A549 (cell line): ENCODE measurements at regions not wholly inside any gene's neighbourhood (a gene's known extent, or its start where the extent isn't known, plus 50 kb on each side); places are given as distances from the start of the nearest gene placed in this dataset.

Source experiments
- ATAC-seq, 2 experiments: fragments of 200-7000 bp in 1 of 2; fragments of >200 bp in 1 of 2; cut with Nextera tagmentation in 1 of 2; cut with Tn5 transposase in 1 of 2; 3 replicates each; pipeline versions ENCODE4 v1.8.0 to v1.9.1; 2018 to 2020; ENCODE audit warnings: mild to moderate bottlenecking in 1 of 2, moderate library complexity in 1 of 2
- CTCF ChIA-PET: fragments of 300-600 bp; sonication (Branson Sonifier 250); formaldehyde crosslinking; extraction: SDS; loops from one replicate; lab custom pipeline; 2021; ENCODE audit warnings: antibody characterized with exemption, inconsistent platforms; lab: Yijun Ruan, JAX
- POLR2A ChIA-PET: fragments of 350-600 bp; formaldehyde crosslinking; extraction: SDS; loops from one replicate; lab custom pipeline; 2021; ENCODE audit warnings: antibody characterized with exemption, inconsistent platforms; lab: Yijun Ruan, JAX
- DNase-seq, 2 experiments: peaks; one replicate each; pipeline versions ENCODE4 v3.0.0 to v3.0.0-alpha.2; 2011 to 2016; ENCODE audit warnings: low read depth in 1 of 2, low spot score in 1 of 2
- FAIRE-seq: peaks from 2 replicates; lab custom pipeline; 2011; peaks lifted over from hg19 to GRCh38; lab: Jason Lieb, UNC
- H3K27ac ChIP-seq, 2 experiments: fragments of >200 bp; sonication (Bioruptor Twin); formaldehyde crosslinking; 3 replicates each; pipeline ENCODE4 v1.5.1; 2016 to 2017
- H3K4me1 ChIP-seq: fragments of >200 bp; sonication (Bioruptor Twin); formaldehyde crosslinking; 3 replicates; pipeline ENCODE4 v1.6.1; 2016
- H3K4me2 ChIP-seq: fragments of >200 bp; sonication (Bioruptor Twin); formaldehyde crosslinking; 3 replicates; pipeline ENCODE4 v1.6.1; 2016
- H3K4me3 ChIP-seq: fragments of >200 bp; sonication (Bioruptor Twin); formaldehyde crosslinking; 3 replicates; pipeline ENCODE4 v1.5.1; 2016
- H3K9me3 ChIP-seq: fragments of >200 bp; sonication (Bioruptor Twin); formaldehyde crosslinking; 3 replicates; pipeline ENCODE4 v1.6.1; 2016
- BCL3 ChIP-seq: fragments of >200 bp; sonication (Bioruptor Twin); formaldehyde crosslinking; IDR thresholded peaks from 3 replicates; pipeline ENCODE4 v1.6.1; 2016
- BHLHE40 ChIP-seq: IDR thresholded peaks from 2 replicates; pipeline ENCODE4 v1.6.1; 2012; ENCODE audit warnings: low read depth, low read length, inconsistent platforms
- CEBPB ChIP-seq, 2 experiments: fragments of >200 bp in 1 of 2; sonication (Bioruptor Twin) in 1 of 2; formaldehyde crosslinking in 1 of 2; IDR thresholded peaks; 2 replicates each; pipeline ENCODE4 v1.6.1; 2012 to 2016
- CHD4 ChIP-seq: fragments of 200-600 bp; sonication (generic); IDR thresholded peaks from 2 replicates; pipeline ENCODE4 v1.6.1; 2016; ENCODE audit warnings: antibody characterized with exemption, mild to moderate bottlenecking, borderline replicate concordance
- E2F6 ChIP-seq: IDR thresholded peaks from 2 replicates; pipeline ENCODE4 v1.6.1; 2012; ENCODE audit warnings: low read depth, borderline replicate concordance
- EHF ChIP-seq: fragments of 250-450 bp; sonication (Bioruptor Pico); IDR thresholded peaks from 2 replicates; pipeline ENCODE4 v1.5.0; 2020; ENCODE audit warnings: mild to moderate bottlenecking
- ELK1 ChIP-seq: fragments of 150-350 bp; IDR thresholded peaks from 2 replicates; pipeline ENCODE4 v1.6.1; 2014; ENCODE audit warnings: low read depth, mild to moderate bottlenecking, low read length
- EP300 ChIP-seq, 2 experiments: fragments of >200 bp; sonication (Bioruptor Twin); formaldehyde crosslinking; IDR thresholded peaks; 2 replicates in 1 of 2; 3 replicates in 1 of 2; pipeline ENCODE4 v1.6.1; 2016 to 2017
- FOSL2 ChIP-seq, 2 experiments: fragments of 450-650 bp in 1 of 2; fragments of >200 bp in 1 of 2; sonication (Bioruptor Twin) in 1 of 2; formaldehyde crosslinking; IDR thresholded peaks; 2 replicates each; pipeline versions ENCODE4 v1.5.0 to v1.6.1; 2016 to 2020; ENCODE audit warnings: mild to moderate bottlenecking in 1 of 2, moderate library complexity in 1 of 2
- HEYL ChIP-seq: fragments of 250-450 bp; sonication (Bioruptor Pico); IDR thresholded peaks from 2 replicates; pipeline ENCODE4 v1.8.0; 2021; ENCODE audit warnings: mild to moderate bottlenecking, moderate library complexity
- HMGXB4 ChIP-seq: fragments of 250-450 bp; sonication (Bioruptor Pico); IDR thresholded peaks from 2 replicates; pipeline ENCODE4 v1.5.0; 2021; ENCODE audit warnings: mild to moderate bottlenecking, moderate library complexity, borderline replicate concordance
- HOXA7 ChIP-seq: fragments of 250-450 bp; sonication (Bioruptor Pico); IDR thresholded peaks from 2 replicates; pipeline ENCODE4 v1.5.0; 2020; ENCODE audit warnings: mild to moderate bottlenecking, moderate library complexity
- JUN ChIP-seq, 2 experiments: fragments of >200 bp; sonication (Bioruptor Twin); formaldehyde crosslinking; IDR thresholded peaks; 2 replicates in 1 of 2; 3 replicates in 1 of 2; pipeline ENCODE4 v1.6.1; 2016 to 2017
- KDM1A ChIP-seq: fragments of 200-600 bp; sonication (generic); IDR thresholded peaks from 2 replicates; pipeline ENCODE4 v1.6.1; 2016; ENCODE audit warnings: low read depth, mild to moderate bottlenecking
- MAZ ChIP-seq: fragments of 150-350 bp; IDR thresholded peaks from 2 replicates; pipeline ENCODE4 v1.6.1; 2014; ENCODE audit warnings: antibody characterized with exemption, low read depth, low read length, borderline replicate concordance
- MYC ChIP-seq: IDR thresholded peaks from 2 replicates; pipeline ENCODE4 v1.6.1; 2012; ENCODE audit warnings: mild to moderate bottlenecking, inconsistent platforms, low read length, improper control_type of control experiment, borderline replicate concordance
- NPAS2 ChIP-seq: fragments of 250-450 bp; sonication (Bioruptor Pico); IDR thresholded peaks from 2 replicates; pipeline ENCODE4 v1.8.0; 2022; ENCODE audit warnings: mild to moderate bottlenecking, moderate library complexity, borderline replicate concordance
- PBX3 ChIP-seq: IDR thresholded peaks from 2 replicates; pipeline ENCODE4 v1.6.1; 2012
- PHF8 ChIP-seq: fragments of 200-600 bp; sonication (generic); IDR thresholded peaks from 2 replicates; pipeline ENCODE4 v1.6.1; 2016; ENCODE audit warnings: low read depth, mild to moderate bottlenecking, antibody characterized with exemption, moderate library complexity, borderline replicate concordance
- RARB ChIP-seq: fragments of 250-450 bp; sonication (Bioruptor Pico); IDR thresholded peaks from 2 replicates; pipeline ENCODE4 v1.8.0; 2021; ENCODE audit warnings: mild to moderate bottlenecking, moderate library complexity
- RCOR1 ChIP-seq: fragments of 150-350 bp; IDR thresholded peaks from 2 replicates; pipeline ENCODE4 v1.6.1; 2014; ENCODE audit warnings: antibody characterized with exemption, low read length, low read depth
- RNF2 ChIP-seq: fragments of 200-600 bp; sonication (generic); IDR thresholded peaks from 2 replicates; pipeline ENCODE4 v1.6.1; 2016; ENCODE audit warnings: low read depth, mild to moderate bottlenecking, antibody characterized with exemption, moderate library complexity, borderline replicate concordance
- SMC3 ChIP-seq: fragments of >200 bp; sonication (Bioruptor Twin); formaldehyde crosslinking; IDR thresholded peaks from 3 replicates; pipeline ENCODE4 v1.6.1; 2018; ENCODE audit warnings: inconsistent platforms
- SREBF2 ChIP-seq: fragments of 450-650 bp; IDR thresholded peaks from 2 replicates; pipeline ENCODE4 v1.6.1; 2014; ENCODE audit warnings: mild to moderate bottlenecking, moderate library complexity
- TP53 ChIP-seq: fragments of 250-450 bp; sonication (Bioruptor Pico); IDR thresholded peaks from 2 replicates; pipeline ENCODE4 v1.5.0; 2021; ENCODE audit warnings: mild to moderate bottlenecking, moderate library complexity
- USF2 ChIP-seq: fragments of 450-650 bp; IDR thresholded peaks from 2 replicates; pipeline ENCODE4 v1.6.1; 2014; ENCODE audit warnings: antibody characterized with exemption
- WGBS: methylation state at CpG from one replicate; pipeline ENCODE4 v1.1.6; 2017; ENCODE audit errors: missing lambda C conversion rate; 5-methylcytosine and 5-hydroxymethylcytosine counted together

GRCh38 chr11:134751031-134751585, 339.1 kb upstream of the B3GAT1 start:
- no peak for TF ChIP-seq USF2
- no peak for TF ChIP-seq HOXA7 (CRISPR knock-in tag)
- TF ChIP-seq TP53 (CRISPR knock-in tag): no peak
- no peak for TF ChIP-seq KDM1A
- no peak for TF ChIP-seq PHF8
- TF ChIP-seq HMGXB4: no peak
- no peak for TF ChIP-seq E2F6
- TF ChIP-seq ELK1: no peak
- no peak for TF ChIP-seq EP300 (IDR thresholded peaks at IDR 0.05)
- no peak for TF ChIP-seq BCL3
- no peak for TF ChIP-seq RNF2
- TF ChIP-seq SREBF2: no peak
- no peak for TF ChIP-seq RCOR1
- TF ChIP-seq FOSL2 (IDR thresholded peaks at IDR 0.05): no peak
- TF ChIP-seq FOSL2 (CRISPR knock-in tag; IDR thresholded peaks at IDR 0.05): no peak
- TF ChIP-seq SMC3: no peak
- ChIA-PET CTCF (no interaction called here), POLR2A (no interaction called here)
- WGBS: 3% methylated on average over 8 of the region's 8 CpGs
- Histone ChIP-seq H3K27ac (no peak overlapping the region), H3K4me2 (no peak overlapping the region), H3K4me3 (no peak overlapping the region), H3K4me1 (no peaks in the 10 kb centered on the region), H3K9me3 (no peaks in the 10 kb centered on the region)
- DNase-seq (no peak), ATAC-seq (no peak), FAIRE-seq (no peak)

GRCh38 chr11:134750619-134751018, 338.6 kb upstream of the B3GAT1 start:
- POLR2A ChIA-PET: no interaction called here
- no peak for TF ChIP-seq MAZ
- no peak for TF ChIP-seq RCOR1
- no peak for TF ChIP-seq NPAS2 (CRISPR knock-in tag)
- no peak for TF ChIP-seq PHF8
- TF ChIP-seq HEYL (CRISPR knock-in tag): no peak
- no peak for TF ChIP-seq BCL3
- TF ChIP-seq RARB (CRISPR knock-in tag): no peak
- no peak for TF ChIP-seq JUN (IDR thresholded peaks at IDR 0.05)
- TF ChIP-seq MYC: no peak
- no peak for TF ChIP-seq EHF
- no peak for TF ChIP-seq CHD4
- TF ChIP-seq PBX3: no peak
- TF ChIP-seq BHLHE40: no peak
- no peak for TF ChIP-seq CEBPB (IDR thresholded peaks at IDR 0.05)
- ATAC-seq (no peak), FAIRE-seq (no peak), DNase-seq (no peak)
- CTCF ChIA-PET: no interaction called here
- no peak overlapping the region for H3K4me3 ChIP-seq
- no peaks in the 10 kb centered on the region for H3K4me1 ChIP-seq
- H3K27ac ChIP-seq: no peak overlapping the region
- H3K4me2 ChIP-seq: no peak overlapping the region
- H3K9me3 ChIP-seq: no peaks in the 10 kb centered on the region
- 0% methylated on average over 2 of the region's 2 CpGs for WGBS
